HUES6 (cell line): ENCODE measurements at regions not wholly inside any gene's neighbourhood (a gene's known extent, or its start where the extent isn't known, plus 50 kb on each side); places are given as distances from the start of the nearest gene placed in this dataset.

ENCODE experiments used
- H3K27ac ChIP-seq: 2 replicates; pipeline ENCODE4 v1.7.0; 2013; ENCODE audit warnings: low read depth, mild to moderate bottlenecking, low read length, inconsistent platforms
- H3K27me3 ChIP-seq: 2 replicates; pipeline ENCODE4 v1.6.1; 2013; ENCODE audit warnings: low read length; ENCODE audit not compliant: control insufficient read depth, insufficient read depth
- H3K36me3 ChIP-seq: 2 replicates; pipeline ENCODE4 v1.6.1; 2013; ENCODE audit warnings: low read length; ENCODE audit not compliant: control insufficient read depth, insufficient read depth
- H3K4me1 ChIP-seq: 2 replicates; pipeline ENCODE4 v1.6.1; 2013; ENCODE audit warnings: low read length; ENCODE audit not compliant: control insufficient read depth, insufficient read depth
- H3K4me3 ChIP-seq: 2 replicates; pipeline ENCODE4 v1.5.1; 2013; ENCODE audit warnings: low read depth, low read length
- H3K9ac ChIP-seq: one replicate; pipeline ENCODE4 v1.6.1; 2013; ENCODE audit warnings: mild to moderate bottlenecking, low read length
- H3K9me3 ChIP-seq: 2 replicates; pipeline ENCODE4 v1.6.1; 2013; ENCODE audit warnings: low read depth, low read length; ENCODE audit not compliant: control insufficient read depth, insufficient read depth

DNA sequence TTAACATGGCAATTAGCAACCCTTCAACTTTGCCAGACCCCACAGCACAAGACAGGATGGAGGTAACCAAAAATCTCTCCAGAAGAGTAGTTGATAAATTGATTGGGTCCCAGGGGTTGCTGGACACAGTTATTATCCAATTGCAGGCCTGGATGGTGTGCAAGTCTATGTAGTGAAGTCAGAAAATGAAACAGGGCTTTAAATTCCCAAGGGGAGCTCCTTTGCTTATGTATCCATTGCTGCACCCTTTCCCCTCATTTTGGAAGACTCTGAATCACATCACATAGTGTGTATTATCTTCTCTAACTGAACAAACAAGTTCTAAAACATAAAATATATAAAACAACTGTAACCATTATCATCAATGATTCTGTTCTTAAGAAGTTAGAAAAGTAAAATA lies 550.2 kb downstream of the LMO4 start:
- H3K4me1 ChIP-seq: no peaks in the 10 kb centered on the region
- no peaks in the 10 kb centered on the region for H3K27me3 ChIP-seq
- H3K4me3 ChIP-seq: no peak overlapping the region
- no peaks in the 10 kb centered on the region for H3K36me3 ChIP-seq
- peaks cover 3% of the 10 kb centered on the region; the same call in 1 of the 2 replicates for H3K9me3 ChIP-seq
- H3K27ac ChIP-seq: no peak overlapping the region
- no peak overlapping the region for H3K9ac ChIP-seq

DNA sequence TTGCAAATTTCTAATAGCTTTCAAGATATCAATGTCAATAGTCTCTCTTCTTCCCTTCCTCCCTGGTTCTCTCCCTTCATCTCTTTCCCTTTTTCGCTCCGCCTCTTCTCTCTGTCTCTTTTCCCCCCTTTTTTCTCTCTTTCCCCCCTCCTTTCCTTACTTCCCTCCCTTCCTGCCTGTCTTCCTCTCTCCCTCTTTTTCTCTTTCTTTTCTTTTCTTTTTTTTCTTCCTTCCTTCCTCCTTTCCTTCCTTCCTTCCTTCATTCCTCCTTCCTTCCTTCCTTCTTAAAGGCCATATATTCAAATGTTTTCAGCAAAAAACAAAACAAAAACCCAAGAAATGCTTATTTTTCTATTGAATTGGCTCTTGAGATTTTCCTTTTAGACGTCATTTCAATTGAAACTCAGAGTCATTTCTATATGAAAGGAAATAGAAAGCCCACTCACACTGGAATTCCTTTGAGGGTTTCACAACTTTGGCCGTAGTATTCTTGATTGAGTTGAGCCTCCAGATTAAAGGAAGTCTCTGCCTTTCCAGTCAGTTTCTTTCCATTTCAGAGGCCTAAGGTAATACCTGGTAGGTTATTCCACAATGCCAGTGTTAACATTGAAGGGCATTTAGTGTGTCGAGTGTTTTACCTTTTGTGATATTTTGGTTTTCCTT lies 551.5 kb downstream of the LMO4 start:
- no peak overlapping the region for H3K27ac ChIP-seq

DNA sequence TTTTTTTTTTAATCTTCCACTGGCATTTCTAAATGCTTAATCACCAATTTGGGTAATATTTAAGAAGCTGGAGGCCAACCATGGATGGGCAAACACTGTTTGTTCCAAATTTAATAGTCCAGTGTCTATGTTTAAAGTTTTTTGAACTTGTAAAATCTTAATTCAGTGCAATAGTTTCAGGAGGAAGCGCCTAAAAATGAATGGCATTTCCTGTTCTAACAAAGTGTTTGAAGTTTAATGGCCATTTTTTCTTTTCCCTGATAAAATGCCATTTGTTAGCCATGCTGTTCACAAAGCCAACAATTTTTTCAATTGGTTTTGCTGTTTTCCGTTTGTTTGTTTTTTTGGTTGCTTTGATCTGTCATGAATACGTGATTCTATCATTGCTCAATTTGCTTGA lies 552.1 kb downstream of the LMO4 start:
- Histone ChIP-seq H3K27me3 (no peaks in the 10 kb centered on the region), H3K9ac (no peak overlapping the region), H3K36me3 (no peaks in the 10 kb centered on the region), H3K9me3 (peaks cover 3% of the 10 kb centered on the region; the same call in 1 of the 2 replicates), H3K27ac (no peak overlapping the region), H3K4me1 (no peaks in the 10 kb centered on the region), H3K4me3 (no peak overlapping the region)

More for the DNA sequence above, 551.5 kb downstream of the LMO4 start:
- Histone ChIP-seq H3K27me3 (no peaks in the 10 kb centered on the region), H3K9ac (no peak overlapping the region), H3K4me3 (no peak overlapping the region), H3K9me3 (peaks cover 3% of the 10 kb centered on the region; the same call in 1 of the 2 replicates), H3K4me1 (no peaks in the 10 kb centered on the region), H3K36me3 (no peaks in the 10 kb centered on the region)

DNA sequence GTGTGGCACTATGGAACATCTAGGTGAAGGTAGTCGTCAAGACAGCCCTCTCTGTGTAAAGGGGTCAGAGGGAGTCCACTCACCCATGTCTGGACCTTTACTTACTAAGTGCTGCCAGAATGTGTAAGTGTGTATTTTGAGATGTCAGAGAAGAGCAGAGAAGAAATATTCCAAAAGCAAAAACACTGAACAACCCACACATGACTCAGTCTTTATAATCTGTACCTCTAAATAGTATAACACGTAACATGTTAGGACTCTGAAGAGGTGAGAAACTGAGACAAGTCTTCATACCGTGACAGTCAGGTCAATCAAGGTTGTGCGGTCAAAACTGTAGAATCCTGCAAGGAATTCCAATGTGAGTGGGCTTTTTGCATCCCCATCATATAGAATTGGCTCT lies 555.2 kb downstream of the LMO4 start:
- Histone ChIP-seq H3K27me3 (no peaks in the 10 kb centered on the region), H3K4me3 (no peak overlapping the region), H3K9ac (no peak overlapping the region), H3K9me3 (peaks cover 3% of the 10 kb centered on the region; the same call in 1 of the 2 replicates), H3K4me1 (no peaks in the 10 kb centered on the region), H3K36me3 (no peaks in the 10 kb centered on the region), H3K27ac (no peak overlapping the region)

DNA sequence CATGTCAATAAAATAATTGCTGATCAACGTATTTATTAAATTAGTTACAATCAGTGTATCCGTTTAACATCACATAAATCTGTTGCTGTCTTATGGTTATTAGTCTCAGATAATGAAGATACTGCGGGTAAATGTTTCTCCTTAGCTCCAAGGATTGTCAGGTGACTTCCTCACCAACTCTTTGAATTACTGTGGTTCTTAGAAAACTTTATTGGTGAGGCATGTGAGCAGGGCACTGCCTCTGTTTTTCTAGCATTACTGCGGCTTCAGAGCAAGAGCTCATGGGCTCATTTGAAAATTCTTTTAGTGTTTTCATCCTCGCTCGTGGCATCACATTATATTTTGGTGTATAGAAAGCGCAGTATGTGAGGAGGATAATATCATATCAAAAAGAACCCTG lies 555.9 kb downstream of the LMO4 start:
- H3K27me3 ChIP-seq: no peaks in the 10 kb centered on the region
- no peak overlapping the region for H3K4me3 ChIP-seq
- no peak overlapping the region for H3K9ac ChIP-seq
- no peaks in the 10 kb centered on the region for H3K36me3 ChIP-seq
- no peak overlapping the region for H3K27ac ChIP-seq
- no peaks in the 10 kb centered on the region for H3K4me1 ChIP-seq
- H3K9me3 ChIP-seq: peaks cover 3% of the 10 kb centered on the region; the same call in 1 of the 2 replicates

DNA sequence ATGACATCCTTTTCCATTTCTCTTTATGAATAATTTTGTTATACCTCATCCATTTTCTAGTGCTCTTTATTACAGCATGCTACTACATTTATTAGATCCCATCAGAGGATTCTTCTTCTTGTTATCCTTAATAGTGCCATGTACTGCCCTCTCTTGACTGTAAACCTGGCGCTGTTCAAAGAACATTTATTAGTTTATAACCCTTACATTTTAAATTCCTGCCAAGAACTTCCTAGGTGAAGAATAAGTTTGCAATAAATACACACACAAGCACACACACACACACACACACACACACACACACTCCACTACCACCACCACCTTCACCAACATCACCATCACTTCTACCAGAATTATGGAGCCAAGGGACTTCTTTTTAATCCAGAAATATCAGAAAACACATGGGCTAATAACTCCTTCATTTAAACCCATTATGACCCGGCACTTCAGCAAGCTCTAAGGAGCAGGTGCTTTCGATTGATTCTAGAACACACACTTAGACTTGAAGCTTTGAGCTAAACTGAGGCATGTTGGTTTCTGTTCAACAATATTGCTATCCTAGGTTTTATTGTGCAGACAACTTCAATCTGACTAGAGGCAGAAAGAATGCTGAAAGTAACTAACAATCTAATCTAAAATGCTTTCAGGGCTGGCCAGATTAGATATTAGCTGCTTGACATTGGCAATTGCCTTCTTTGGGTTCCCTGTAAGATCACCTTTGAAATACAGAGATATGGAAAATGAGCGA lies 556.8 kb downstream of the LMO4 start:
- peaks cover 3% of the 10 kb centered on the region; the same call in 1 of the 2 replicates for H3K9me3 ChIP-seq
- H3K27ac ChIP-seq: no peak overlapping the region
- no peak overlapping the region for H3K9ac ChIP-seq
- no peak overlapping the region for H3K4me3 ChIP-seq
- no peaks in the 10 kb centered on the region for H3K27me3 ChIP-seq
- H3K4me1 ChIP-seq: no peaks in the 10 kb centered on the region
- no peaks in the 10 kb centered on the region for H3K36me3 ChIP-seq

DNA sequence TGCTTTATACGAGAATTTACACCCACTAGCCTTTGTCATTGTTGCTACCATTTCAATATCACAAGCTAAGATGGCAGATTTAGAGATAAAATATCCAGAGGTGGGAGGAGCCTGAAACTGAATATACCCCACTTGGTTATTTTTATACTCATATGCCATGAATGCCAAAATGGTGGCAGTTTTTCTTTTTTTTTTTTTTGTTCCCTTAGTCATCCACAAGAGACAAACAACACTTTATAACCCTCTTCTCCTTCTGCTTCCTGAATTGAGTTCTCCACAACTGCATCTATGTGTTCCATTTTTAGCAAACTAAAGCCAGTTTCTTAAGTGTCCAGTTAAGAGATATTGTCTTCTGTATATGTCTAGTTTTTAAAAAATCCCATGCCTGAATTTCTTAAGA lies 558.4 kb downstream of the LMO4 start:
- Histone ChIP-seq H3K4me3 (no peak overlapping the region), H3K27ac (no peak overlapping the region), H3K4me1 (no peaks in the 10 kb centered on the region), H3K27me3 (no peaks in the 10 kb centered on the region), H3K36me3 (no peaks in the 10 kb centered on the region), H3K9me3 (no peaks in the 10 kb centered on the region), H3K9ac (no peak overlapping the region)

DNA sequence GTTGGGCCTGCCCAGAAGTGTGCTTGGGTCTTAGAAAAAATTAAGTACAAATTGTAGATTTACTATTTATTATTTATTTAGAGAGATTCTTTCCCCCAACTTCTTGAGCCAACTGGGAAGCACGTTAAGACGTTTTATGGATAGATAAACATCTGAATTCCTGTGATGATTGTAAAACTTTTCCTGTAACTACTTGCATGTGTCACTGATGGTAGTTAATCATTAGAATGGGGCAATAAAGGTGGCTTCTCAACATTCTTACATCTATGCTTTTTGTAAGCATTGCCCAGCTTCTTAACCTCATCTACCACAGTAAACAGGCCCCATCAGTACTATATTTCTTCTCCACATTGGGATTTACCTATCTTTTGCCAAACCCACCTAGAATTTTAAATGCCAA lies 559.8 kb downstream of the LMO4 start:
- no peaks in the 10 kb centered on the region for H3K4me1 ChIP-seq
- H3K36me3 ChIP-seq: no peaks in the 10 kb centered on the region
- no peaks in the 10 kb centered on the region for H3K9me3 ChIP-seq
- no peak overlapping the region for H3K27ac ChIP-seq
- H3K27me3 ChIP-seq: no peaks in the 10 kb centered on the region
- H3K9ac ChIP-seq: no peak overlapping the region
- no peak overlapping the region for H3K4me3 ChIP-seq

DNA sequence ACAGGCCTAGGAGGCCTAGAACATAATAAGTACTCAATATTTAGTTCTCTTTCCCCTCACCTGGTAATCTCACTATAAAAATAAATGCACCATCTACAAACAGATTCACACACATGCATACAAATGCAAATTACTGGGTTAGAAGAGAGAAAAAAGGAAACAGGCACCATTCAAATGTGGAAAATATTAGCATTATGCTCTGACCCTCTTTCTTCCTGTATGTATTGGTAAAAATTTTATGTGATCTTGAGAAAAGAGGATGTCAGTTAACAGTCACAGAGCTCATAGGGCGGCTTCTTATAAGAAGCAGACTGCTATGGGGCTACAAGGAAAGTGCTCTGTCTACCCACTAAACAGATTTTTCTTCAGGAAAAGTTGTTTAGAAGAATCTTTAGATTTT lies 565.4 kb downstream of the LMO4 start:
- no peaks in the 10 kb centered on the region for H3K27me3 ChIP-seq
- H3K4me1 ChIP-seq: no peaks in the 10 kb centered on the region
- no peak overlapping the region for H3K4me3 ChIP-seq
- no peak overlapping the region for H3K9ac ChIP-seq
- no peaks in the 10 kb centered on the region for H3K36me3 ChIP-seq
- H3K9me3 ChIP-seq: no peaks in the 10 kb centered on the region
- no peak overlapping the region for H3K27ac ChIP-seq

DNA sequence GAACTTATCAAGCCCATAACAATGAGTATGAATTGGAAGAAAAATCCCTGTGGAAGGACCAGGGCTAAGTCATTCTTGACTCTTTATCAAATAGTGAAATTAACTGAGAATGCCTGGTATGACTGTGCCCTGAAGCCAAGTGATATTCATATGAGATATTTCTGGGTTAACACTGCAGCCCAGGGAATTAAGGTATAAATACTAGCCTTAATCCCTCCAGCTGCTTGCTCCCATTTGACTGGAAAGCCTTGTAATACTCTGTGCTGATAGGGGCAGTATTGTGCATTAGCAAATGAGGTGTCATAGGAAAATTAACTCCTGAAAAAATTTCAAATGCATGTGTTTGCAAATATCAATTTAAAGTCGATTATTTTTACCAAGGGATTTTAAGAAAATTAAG lies 568.8 kb downstream of the LMO4 start:
- H3K27ac ChIP-seq: no peak overlapping the region
- no peaks in the 10 kb centered on the region for H3K27me3 ChIP-seq
- no peak overlapping the region for H3K9ac ChIP-seq
- H3K4me3 ChIP-seq: no peak overlapping the region
- no peaks in the 10 kb centered on the region for H3K36me3 ChIP-seq
- no peaks in the 10 kb centered on the region for H3K9me3 ChIP-seq
- H3K4me1 ChIP-seq: no peaks in the 10 kb centered on the region

DNA sequence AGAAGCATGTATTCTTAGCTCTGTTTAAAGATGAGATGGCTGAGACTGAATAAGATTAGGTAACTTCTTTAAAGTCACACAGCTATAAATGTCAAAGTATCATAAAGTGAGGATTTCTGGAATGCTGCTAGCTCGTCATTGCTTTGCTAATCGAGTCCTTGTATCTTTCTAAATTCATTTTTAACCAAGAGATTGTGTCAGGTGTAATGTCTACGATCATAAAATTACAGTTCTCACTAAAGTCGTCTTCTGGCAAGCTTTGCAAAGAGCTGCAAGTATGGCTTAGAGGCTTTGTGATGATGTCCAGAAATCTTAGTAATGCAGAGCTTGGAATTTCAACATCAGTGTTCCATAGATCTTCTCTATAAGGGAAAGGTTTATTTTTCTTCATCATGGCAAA lies 569.8 kb downstream of the LMO4 start:
- Histone ChIP-seq H3K4me1 (0 out of 2 replicates have a peak, but pooled peaks cover 8% of the 10 kb centered on the region), H3K9ac (no peak overlapping the region), H3K27me3 (no peaks in the 10 kb centered on the region), H3K9me3 (no peaks in the 10 kb centered on the region), H3K36me3 (no peaks in the 10 kb centered on the region), H3K27ac (no peak overlapping the region), H3K4me3 (no peak overlapping the region)
